Muscle layer of colon (tissue), 2 donors: ENCODE measurements at regions not wholly inside any gene's neighbourhood (a gene's known extent, or its start where the extent isn't known, plus 50 kb on each side); places are given as distances from the start of the nearest gene placed in this dataset.

Source experiments
- H3K27ac ChIP-seq: one replicate; pipeline ENCODE4 v1.7.0; 2013; ENCODE audit warnings: low read depth, mild to moderate bottlenecking, low read length, moderate library complexity
- H3K27me3 ChIP-seq, 2 donors: one replicate each; pipeline ENCODE4 v1.7.0; 2013; ENCODE audit warnings: low read length in 2 of 2, mild to moderate bottlenecking in 2 of 2; ENCODE audit not compliant: insufficient read depth in 2 of 2, control insufficient read depth in 1 of 2
- H3K36me3 ChIP-seq: one replicate; pipeline ENCODE4 v1.7.0; 2013; ENCODE audit warnings: mild to moderate bottlenecking, low read length; ENCODE audit not compliant: insufficient read depth
- H3K4me1 ChIP-seq: one replicate; pipeline ENCODE4 v1.7.0; 2013; ENCODE audit warnings: mild to moderate bottlenecking, low read length; ENCODE audit not compliant: insufficient read depth
- H3K4me3 ChIP-seq, 2 donors: one replicate each; pipeline ENCODE4 v1.7.0; 2013; ENCODE audit warnings: low read length in 2 of 2, low read depth in 1 of 2, mild to moderate bottlenecking in 1 of 2, moderate library complexity in 1 of 2
- H3K9ac ChIP-seq: one replicate; pipeline ENCODE4 v1.7.0; 2013; ENCODE audit warnings: low read length
- H3K9me3 ChIP-seq: one replicate; pipeline ENCODE4 v1.7.0; 2013; ENCODE audit warnings: mild to moderate bottlenecking, low read length
- donor health status: abdominal sarcoma.
- donor health status: Adenocarcinoma of cecum.

DNA sequence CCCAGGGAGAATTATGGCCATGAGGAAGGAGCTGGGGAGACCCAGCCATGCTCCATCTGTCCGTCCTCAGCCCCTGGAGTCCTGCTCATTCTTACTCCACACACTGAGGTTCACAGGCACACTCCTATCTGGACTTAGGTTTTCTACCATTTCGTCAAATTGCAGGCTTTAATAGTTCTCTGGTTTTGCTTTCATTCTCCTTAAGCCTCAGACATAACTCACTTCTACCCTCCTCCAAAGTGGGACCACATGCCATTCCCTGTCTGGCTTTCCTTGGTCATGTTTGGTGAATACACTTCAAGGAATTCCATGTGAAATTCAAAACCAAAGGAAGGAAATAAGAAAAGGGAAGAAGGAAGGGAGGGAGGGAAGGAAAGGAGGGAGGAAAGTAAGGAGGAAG, 115.7 kb downstream of the CMPK2 start:
- H3K27me3 ChIP-seq = no peaks in the 10 kb centered on the region
- no peak overlapping the region for H3K27ac ChIP-seq
- no peak overlapping the region for H3K4me3 ChIP-seq
- H3K9me3 ChIP-seq = no peaks in the 10 kb centered on the region
- no peaks in the 10 kb centered on the region for H3K36me3 ChIP-seq
- H3K9ac ChIP-seq = no peak overlapping the region
- H3K4me1 ChIP-seq = no peaks in the 10 kb centered on the region

DNA sequence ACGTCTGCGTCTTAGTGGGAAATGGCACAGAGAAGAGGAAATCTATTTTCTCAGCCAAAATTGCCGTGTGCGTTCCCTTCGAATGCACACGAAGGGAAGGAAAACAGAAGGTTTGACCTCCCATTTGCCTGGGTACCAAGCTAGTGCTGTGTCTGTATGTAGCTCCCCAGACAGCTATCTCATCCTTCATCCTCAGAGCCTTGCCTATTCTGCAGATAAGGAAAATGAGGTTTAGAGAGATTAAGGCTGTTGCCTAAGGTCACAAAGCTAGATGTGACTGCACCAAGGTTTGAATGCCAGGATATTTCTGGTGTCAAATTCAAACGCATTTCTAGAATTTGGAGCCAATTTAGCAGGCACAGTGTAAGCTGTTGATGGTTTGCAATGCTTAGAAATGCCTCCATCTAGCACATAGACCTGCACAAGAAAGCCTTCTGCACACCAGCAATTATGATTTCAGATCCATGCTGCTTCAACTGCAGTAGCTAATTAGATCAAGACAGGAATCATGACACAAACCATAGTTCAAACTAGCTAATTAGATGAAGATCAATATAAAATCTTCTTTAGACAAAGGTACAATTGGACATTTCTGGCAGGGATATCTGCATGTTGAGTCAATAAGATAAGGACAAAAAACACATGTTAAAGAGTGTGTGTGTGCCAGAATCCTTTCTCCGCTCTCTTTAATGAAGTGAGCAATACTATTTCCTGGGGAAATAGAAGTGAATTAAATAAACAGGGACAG, 115.1 kb downstream of the CMPK2 start:
- H3K9ac ChIP-seq = no peak overlapping the region
- H3K9me3 ChIP-seq = no peaks in the 10 kb centered on the region
- no peak overlapping the region for H3K4me3 ChIP-seq
- H3K4me1 ChIP-seq = no peaks in the 10 kb centered on the region
- no peaks in the 10 kb centered on the region for H3K36me3 ChIP-seq
- H3K27me3 ChIP-seq = no peaks in the 10 kb centered on the region
- H3K27ac ChIP-seq = no peak overlapping the region

DNA sequence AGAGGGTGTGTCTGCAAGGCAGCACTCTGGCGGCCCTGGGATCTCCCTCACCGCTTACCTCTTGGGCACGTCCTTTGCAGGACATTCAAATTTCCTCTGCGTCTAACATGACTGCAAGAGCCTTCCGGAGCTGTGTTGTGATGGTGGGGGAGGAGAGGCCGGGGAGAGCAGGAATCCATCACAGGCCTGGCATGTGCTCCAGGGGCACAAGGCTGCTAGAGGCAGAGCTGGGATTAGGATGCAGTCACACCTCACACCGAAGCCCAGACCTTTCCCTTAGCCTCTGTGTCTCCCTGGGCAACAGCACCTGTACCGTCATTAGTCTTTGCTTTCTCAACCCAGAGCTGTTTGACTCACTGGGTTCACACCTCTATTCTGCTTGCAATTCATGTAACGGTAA, 111.3 kb downstream of the CMPK2 start:
- no peaks in the 10 kb centered on the region for H3K4me1 ChIP-seq
- no peaks in the 10 kb centered on the region for H3K27me3 ChIP-seq

DNA sequence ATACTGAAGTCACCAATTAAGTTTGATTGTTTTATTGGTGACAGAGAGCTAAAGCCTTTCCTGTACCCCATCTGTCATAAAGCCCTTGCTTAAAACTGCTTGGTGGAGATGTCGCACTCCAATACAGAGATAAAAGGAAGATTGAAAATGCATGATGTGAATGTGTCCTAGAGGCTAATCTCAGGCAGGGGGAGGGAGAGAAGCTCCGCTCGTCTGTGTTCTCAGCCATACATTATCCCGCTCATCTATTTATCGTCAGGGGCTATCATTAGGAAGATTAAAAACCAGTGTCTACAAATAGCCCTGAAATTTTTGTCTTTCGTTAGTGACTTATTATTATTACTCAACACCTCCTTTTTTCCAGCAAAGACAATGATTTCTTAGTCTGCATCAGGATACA, 110.3 kb downstream of the CMPK2 start:
- Histone ChIP-seq H3K27ac (no peak overlapping the region), H3K9ac (no peak overlapping the region), H3K9me3 (no peaks in the 10 kb centered on the region), H3K27me3 (no peaks in the 10 kb centered on the region), H3K36me3 (no peaks in the 10 kb centered on the region), H3K4me1 (no peaks in the 10 kb centered on the region), H3K4me3 (no peak overlapping the region)

More for the DNA sequence above, 111.3 kb downstream of the CMPK2 start:
- Histone ChIP-seq H3K9ac (no peak overlapping the region), H3K4me3 (no peak overlapping the region), H3K9me3 (no peaks in the 10 kb centered on the region), H3K36me3 (no peaks in the 10 kb centered on the region), H3K27ac (no peak overlapping the region)

DNA sequence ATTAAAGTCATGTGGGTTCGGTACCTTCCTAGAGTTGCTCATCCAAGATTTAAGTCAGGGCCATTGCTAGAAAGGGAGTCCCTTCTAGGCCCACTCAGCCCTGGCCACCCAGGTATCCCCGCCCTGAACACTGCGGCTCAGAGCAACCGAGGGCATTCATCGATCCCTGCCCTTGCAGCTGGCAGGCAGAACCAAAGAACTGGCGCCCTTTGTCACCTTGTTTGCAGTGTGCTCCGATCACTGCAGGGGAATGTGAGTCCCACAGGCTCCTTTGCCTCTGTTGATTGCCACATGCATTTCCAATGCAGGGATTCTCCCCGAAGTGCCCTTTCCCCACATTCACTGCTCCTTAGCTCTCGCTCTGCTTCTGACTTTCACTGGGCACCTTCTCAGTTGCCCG, 108.5 kb downstream of the CMPK2 start:
- Histone ChIP-seq H3K27ac (no peak overlapping the region), H3K36me3 (no peaks in the 10 kb centered on the region), H3K9ac (no peak overlapping the region), H3K4me1 (no peaks in the 10 kb centered on the region), H3K9me3 (no peaks in the 10 kb centered on the region), H3K27me3 (no peaks in the 10 kb centered on the region), H3K4me3 (no peak overlapping the region)

DNA sequence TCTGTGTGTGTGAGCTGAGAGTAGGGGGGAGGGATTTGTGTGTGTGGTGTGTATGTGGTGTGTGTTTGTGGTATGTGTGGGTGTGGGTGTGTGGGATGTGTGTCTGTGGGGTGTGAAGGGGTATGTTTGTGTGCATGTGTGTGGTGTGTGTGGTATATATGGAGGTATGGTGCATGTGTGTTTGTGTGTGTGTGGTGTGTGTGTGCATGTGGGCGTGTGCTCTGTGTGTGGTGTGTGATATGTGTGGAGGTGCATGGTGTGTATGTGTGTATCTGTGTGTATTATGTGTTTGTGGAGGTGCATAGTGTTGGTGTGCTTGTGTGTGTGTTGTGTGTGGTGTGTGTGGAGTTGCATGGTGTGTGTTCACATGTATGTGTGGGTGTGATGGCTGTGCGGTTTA, 106.0 kb downstream of the CMPK2 start:
- no peaks in the 10 kb centered on the region for H3K9me3 ChIP-seq
- H3K36me3 ChIP-seq = no peaks in the 10 kb centered on the region
- no peaks in the 10 kb centered on the region for H3K4me1 ChIP-seq
- H3K4me3 ChIP-seq = no peak overlapping the region
- H3K9ac ChIP-seq = no peak overlapping the region
- H3K27me3 ChIP-seq = no peaks in the 10 kb centered on the region
- no peak overlapping the region for H3K27ac ChIP-seq

DNA sequence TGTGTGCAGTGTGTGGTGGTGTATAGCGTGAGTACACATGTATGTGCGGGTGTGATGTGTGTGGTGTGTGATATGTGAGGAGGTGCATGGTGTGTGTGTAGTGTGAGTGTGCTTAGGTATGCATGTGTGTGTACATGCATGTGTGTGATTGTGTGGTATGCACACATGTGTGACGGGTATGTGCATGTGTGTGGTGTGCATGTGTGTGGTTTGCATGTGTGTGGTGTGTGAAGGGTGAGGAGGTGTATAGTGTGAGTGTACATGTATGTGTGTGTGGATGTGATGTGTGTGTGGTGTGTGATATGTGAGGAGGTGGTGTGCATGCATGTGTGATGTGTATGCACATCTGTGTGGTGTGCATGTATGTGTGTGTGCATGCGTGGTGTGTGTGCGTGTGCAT, 105.6 kb downstream of the CMPK2 start:
- H3K27me3 ChIP-seq = no peaks in the 10 kb centered on the region
- no peak overlapping the region for H3K4me3 ChIP-seq
- no peaks in the 10 kb centered on the region for H3K4me1 ChIP-seq
- no peak overlapping the region for H3K9ac ChIP-seq
- no peaks in the 10 kb centered on the region for H3K9me3 ChIP-seq
- no peaks in the 10 kb centered on the region for H3K36me3 ChIP-seq
- no peak overlapping the region for H3K27ac ChIP-seq

DNA sequence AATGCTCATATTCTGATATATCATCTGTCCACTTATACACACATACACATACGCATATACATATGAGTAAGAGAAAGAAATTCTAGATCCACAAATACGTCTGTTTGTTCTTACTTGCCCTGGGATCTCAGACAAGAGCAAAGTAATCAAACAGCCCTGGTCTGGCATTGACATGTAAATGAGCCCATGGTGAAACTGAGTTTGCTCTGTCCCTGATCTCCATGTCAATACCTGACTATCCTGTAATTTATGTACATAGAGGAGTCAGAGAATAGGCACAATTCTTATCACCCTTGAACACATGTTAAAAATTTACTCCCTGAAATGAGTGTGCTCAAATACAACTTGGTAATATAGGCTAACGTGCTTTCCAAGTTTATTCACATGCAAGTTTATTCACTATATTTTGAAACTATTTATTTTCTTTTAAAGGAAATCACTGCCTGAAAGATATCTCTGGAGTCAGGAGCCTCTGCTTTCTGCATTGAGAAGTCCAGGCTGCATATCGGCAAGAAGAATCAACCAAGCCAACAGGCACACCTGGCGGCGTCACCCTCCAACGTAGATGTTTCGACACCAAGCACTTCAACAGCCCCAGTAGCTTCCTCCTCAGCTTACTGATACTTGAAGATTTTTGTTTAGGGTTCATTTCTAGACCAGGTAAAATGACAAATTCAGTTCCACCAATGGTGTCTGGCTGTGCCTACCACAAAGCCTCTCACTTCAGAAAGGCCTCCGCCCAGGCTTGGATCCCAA, 100.6 kb downstream of the CMPK2 start:
- H3K27me3 ChIP-seq = no peaks in the 10 kb centered on the region
- H3K9ac ChIP-seq = no peak overlapping the region
- no peaks in the 10 kb centered on the region for H3K4me1 ChIP-seq
- no peak overlapping the region for H3K4me3 ChIP-seq
- no peaks in the 10 kb centered on the region for H3K36me3 ChIP-seq
- no peaks in the 10 kb centered on the region for H3K9me3 ChIP-seq
- no peak overlapping the region for H3K27ac ChIP-seq

DNA sequence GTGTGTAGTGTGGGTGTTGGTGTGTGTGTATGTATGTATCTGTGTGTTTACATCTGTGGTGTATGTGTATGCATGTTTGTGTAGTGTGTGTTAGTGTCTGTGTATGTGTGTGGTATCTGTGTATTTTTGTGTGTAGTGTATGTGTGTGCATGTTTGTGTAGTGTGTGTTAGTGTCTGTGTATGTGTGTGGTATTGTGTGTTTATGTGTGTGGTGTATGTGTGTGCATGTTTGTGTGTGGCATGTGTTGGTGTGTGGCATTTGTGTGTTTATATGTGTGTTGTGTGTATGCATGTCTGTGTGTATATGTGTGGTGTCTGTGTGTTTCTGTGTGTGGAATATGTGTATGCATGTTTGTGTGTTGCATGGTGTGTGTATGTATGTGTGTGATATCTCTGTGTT, 96.4 kb downstream of the CMPK2 start:
- no peaks in the 10 kb centered on the region for H3K4me1 ChIP-seq
- H3K9me3 ChIP-seq = no peaks in the 10 kb centered on the region
- no peak overlapping the region for H3K27ac ChIP-seq
- no peak overlapping the region for H3K4me3 ChIP-seq
- H3K9ac ChIP-seq = no peak overlapping the region
- H3K27me3 ChIP-seq = no peaks in the 10 kb centered on the region
- H3K36me3 ChIP-seq = no peaks in the 10 kb centered on the region

DNA sequence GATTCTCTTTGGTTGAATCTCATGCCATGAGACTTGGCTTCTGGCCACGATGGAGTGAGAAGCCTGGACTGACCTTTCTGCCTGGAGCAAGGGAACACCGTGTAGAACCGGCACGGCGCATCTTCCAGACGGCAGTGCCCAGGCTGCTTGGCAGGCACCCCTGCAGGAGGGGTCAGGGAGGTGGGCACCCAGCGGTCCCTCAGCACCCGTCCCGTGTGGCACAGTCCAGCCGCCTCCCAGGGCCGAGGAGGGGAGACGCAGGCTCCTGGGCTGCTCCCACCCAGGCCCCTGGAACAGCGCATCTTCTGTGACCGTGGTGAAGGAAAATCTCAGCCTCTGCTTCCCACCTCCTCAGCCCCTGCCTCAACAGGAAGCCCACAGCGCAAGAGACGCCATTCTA, 95.7 kb downstream of the CMPK2 start:
- H3K9ac ChIP-seq = no peak overlapping the region
- H3K4me3 ChIP-seq = no peak overlapping the region
- H3K4me1 ChIP-seq = no peaks in the 10 kb centered on the region
- no peaks in the 10 kb centered on the region for H3K36me3 ChIP-seq
- no peak overlapping the region for H3K27ac ChIP-seq
- H3K27me3 ChIP-seq = no peaks in the 10 kb centered on the region
- no peaks in the 10 kb centered on the region for H3K9me3 ChIP-seq

DNA sequence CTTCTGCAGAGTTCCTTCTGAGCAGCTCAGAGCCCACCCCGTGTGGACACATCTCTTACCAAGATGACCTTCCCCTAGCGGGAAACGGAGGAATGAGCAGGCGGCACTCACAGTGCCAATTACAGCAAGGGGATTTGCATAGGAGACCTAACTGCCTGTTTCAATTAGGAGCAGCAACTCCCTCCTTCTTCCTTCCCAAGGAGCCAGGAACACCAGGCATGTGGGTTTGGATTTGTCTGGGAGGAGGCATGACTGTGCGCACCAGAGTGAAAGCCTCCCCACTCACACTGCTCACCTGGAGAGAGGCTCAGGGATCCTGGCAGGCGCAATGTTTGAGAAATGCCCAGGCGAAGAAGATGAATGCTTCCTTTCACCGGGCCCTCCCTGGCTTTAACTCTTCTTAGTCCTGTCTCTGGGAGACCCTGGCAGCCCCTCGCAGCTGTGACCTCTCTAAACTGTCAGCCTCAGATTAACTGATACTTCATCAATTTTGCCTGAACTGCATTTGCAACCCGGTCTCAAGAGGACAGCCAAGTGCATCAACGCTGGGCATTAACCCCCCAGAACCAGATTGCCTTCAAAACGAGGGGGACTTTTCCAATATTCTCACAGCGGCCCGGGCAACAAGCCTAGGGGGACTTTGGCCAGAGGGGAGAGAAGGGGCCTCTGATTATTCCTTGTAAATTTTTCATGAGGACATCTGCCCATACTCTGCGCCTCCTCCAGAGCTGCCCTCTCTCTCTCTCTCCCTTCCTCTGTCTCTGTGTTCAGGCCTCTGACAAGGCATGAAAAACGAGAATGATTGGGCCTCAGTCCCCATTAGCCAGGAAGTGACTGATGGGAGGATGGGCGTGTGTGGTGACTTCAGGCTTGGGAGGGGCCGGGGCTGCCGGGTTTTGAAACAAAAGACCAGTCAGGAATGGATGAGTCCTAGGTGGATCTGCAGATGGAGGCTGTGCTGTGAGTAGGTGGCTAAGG, 93.8 kb downstream of the CMPK2 start:
- H3K9me3 ChIP-seq = no peaks in the 10 kb centered on the region
- no peaks in the 10 kb centered on the region for H3K36me3 ChIP-seq
- no peaks in the 10 kb centered on the region for H3K27me3 ChIP-seq
- no peak overlapping the region for H3K27ac ChIP-seq
- H3K4me3 ChIP-seq = no peak overlapping the region
- no peaks in the 10 kb centered on the region for H3K4me1 ChIP-seq
- H3K9ac ChIP-seq = no peak overlapping the region
